OCI-LY1 (cell line): ENCODE measurements at regions not wholly inside any gene's neighbourhood (a gene's known extent, or its start where the extent isn't known, plus 50 kb on each side); places are given as distances from the start of the nearest gene placed in this dataset.

Experiments
- H2AFZ ChIP-seq: fragments of 200-600 bp; sonication (generic), shearing (Covaris generic); 2 replicates; pipeline ENCODE4 v1.6.0; 2014; ENCODE audit warnings: antibody characterized with exemption, mild to moderate bottlenecking, low read length
- H3F3A ChIP-seq: fragments of 200-600 bp; sonication (generic), shearing (Covaris generic); 2 replicates; pipeline ENCODE4 v1.6.0; 2014; ENCODE audit warnings: mild to moderate bottlenecking, antibody characterized with exemption, low read length, moderate library complexity; ENCODE audit not compliant: insufficient read depth
- H3K27ac ChIP-seq: fragments of 200-600 bp; sonication (generic); 2 replicates; pipeline ENCODE4 v1.5.1; 2014; ENCODE audit warnings: low read length, mixed run types, mild to moderate bottlenecking, low read depth; ENCODE audit not compliant: poor library complexity, severe bottlenecking
- H3K27me3 ChIP-seq: fragments of 200-600 bp; sonication (generic); 2 replicates; pipeline ENCODE4 v1.6.0; 2014; ENCODE audit warnings: antibody characterized with exemption, mild to moderate bottlenecking, low read length, moderate library complexity; ENCODE audit not compliant: insufficient read depth
- H3K36me3 ChIP-seq: fragments of 200-600 bp; sonication (generic); 2 replicates; pipeline ENCODE4 v1.6.1; 2014; ENCODE audit warnings: mild to moderate bottlenecking, antibody characterized with exemption, low read length, moderate library complexity, mixed read lengths; ENCODE audit not compliant: insufficient read depth
- H3K4me1 ChIP-seq: fragments of 200-600 bp; sonication (generic); 2 replicates; pipeline ENCODE4 v1.5.1; 2014; ENCODE audit warnings: mild to moderate bottlenecking, low read length, moderate library complexity; ENCODE audit not compliant: insufficient read depth, severe bottlenecking
- H3K4me2 ChIP-seq: fragments of 200-600 bp; sonication (generic), shearing (Covaris generic); 2 replicates; pipeline ENCODE4 v1.6.1; 2014; ENCODE audit warnings: low read length
- H3K4me3 ChIP-seq: fragments of 200-600 bp; sonication (generic); 2 replicates; pipeline ENCODE4 v1.5.1; 2014; ENCODE audit warnings: low read length, low read depth, mild to moderate bottlenecking, mixed read lengths; ENCODE audit not compliant: poor library complexity, severe bottlenecking
- H3K79me2 ChIP-seq: fragments of 200-600 bp; shearing (Covaris generic); 2 replicates; pipeline ENCODE4 v1.6.1; 2016; ENCODE audit warnings: mixed run types, low read length, mixed read lengths; ENCODE audit not compliant: insufficient read depth
- H3K9ac ChIP-seq: fragments of 200-600 bp; sonication (generic), shearing (Covaris generic); 2 replicates; pipeline ENCODE4 v1.6.1; 2014; ENCODE audit warnings: mild to moderate bottlenecking, low read length, mixed read lengths
- H3K9me2 ChIP-seq: fragments of 200-600 bp; sonication (generic), shearing (Covaris generic); 2 replicates; pipeline ENCODE4 v1.6.1; 2014; ENCODE audit warnings: low read depth, mild to moderate bottlenecking, low read length, mixed read lengths
- H3K9me3 ChIP-seq: fragments of 200-600 bp; shearing (Covaris generic); 2 replicates; pipeline ENCODE4 v1.6.1; 2014; ENCODE audit warnings: low read length, mixed read lengths
- H4K20me1 ChIP-seq: fragments of 200-600 bp; sonication (generic), shearing (Covaris generic); 2 replicates; pipeline ENCODE4 v1.6.0; 2016; ENCODE audit warnings: mild to moderate bottlenecking, low read length; ENCODE audit not compliant: insufficient read depth
- CTCF ChIP-seq: fragments of 200-600 bp; sonication (generic), shearing (Covaris generic); IDR thresholded peaks from 2 replicates; pipeline ENCODE4 v1.5.1; 2017; ENCODE audit warnings: mild to moderate bottlenecking, antibody characterized with exemption, low read length, moderate library complexity, mixed read lengths
- EZH2 ChIP-seq: fragments of 200-600 bp; sonication (generic), shearing (Covaris generic); IDR thresholded peaks from 2 replicates; pipeline ENCODE4 v1.8.0; 2017; ENCODE audit warnings: borderline replicate concordance, mixed run types, mild to moderate bottlenecking, antibody characterized with exemption, low read length, moderate library complexity, mixed read lengths

GRCh38 chr6:8953310-8953709, 518.0 kb upstream of the SLC35B3 start:
- Histone ChIP-seq H3K36me3 (no peaks in the 10 kb centered on the region), H3F3A (no peaks in the 10 kb centered on the region)

GRCh38 chr6:8948733-8949132, 513.4 kb upstream of the SLC35B3 start:
- H3K9me3 ChIP-seq, result no peaks in the 10 kb centered on the region

More at GRCh38 chr6:8953310-8953709, 518.0 kb upstream of the SLC35B3 start:
- no peak overlapping the region for H3K4me3 ChIP-seq
- no peaks in the 10 kb centered on the region for H3K4me1 ChIP-seq
- H4K20me1 ChIP-seq, result no peaks in the 10 kb centered on the region
- H2AFZ ChIP-seq, result no peak overlapping the region
- no peaks in the 10 kb centered on the region for H3K79me2 ChIP-seq
- TF ChIP-seq CTCF (no peak), EZH2 (no peak)
- H3K9me3 ChIP-seq, result no peaks in the 10 kb centered on the region
- H3K9ac ChIP-seq, result no peak overlapping the region
- H3K4me2 ChIP-seq, result no peak overlapping the region
- H3K9me2 ChIP-seq, result no peaks in the 10 kb centered on the region
- H3K27ac ChIP-seq, result no peak overlapping the region
- H3K27me3 ChIP-seq, result no peaks in the 10 kb centered on the region

GRCh38 chr6:8947900-8948299, 512.6 kb upstream of the SLC35B3 start:
- Histone ChIP-seq H3K27me3 (no peaks in the 10 kb centered on the region), H3F3A (no peaks in the 10 kb centered on the region), H3K9me3 (no peaks in the 10 kb centered on the region), H3K9me2 (no peaks in the 10 kb centered on the region), H2AFZ (no peak overlapping the region), H3K4me3 (no peak overlapping the region), H3K9ac (no peak overlapping the region), H3K27ac (no peak overlapping the region), H3K36me3 (no peaks in the 10 kb centered on the region), H4K20me1 (no peaks in the 10 kb centered on the region), H3K4me2 (no peak overlapping the region), H3K79me2 (no peaks in the 10 kb centered on the region), H3K4me1 (no peaks in the 10 kb centered on the region)
- TF ChIP-seq EZH2, result no peak
- no peak for TF ChIP-seq CTCF

More at GRCh38 chr6:8948733-8949132, 513.4 kb upstream of the SLC35B3 start:
- Histone ChIP-seq H3K27ac (no peak overlapping the region), H4K20me1 (no peaks in the 10 kb centered on the region), H3K79me2 (no peaks in the 10 kb centered on the region), H3K4me2 (no peak overlapping the region), H3K9me2 (no peaks in the 10 kb centered on the region), H3K4me3 (no peak overlapping the region), H3K36me3 (no peaks in the 10 kb centered on the region), H2AFZ (no peak overlapping the region), H3K4me1 (no peaks in the 10 kb centered on the region), H3K27me3 (no peaks in the 10 kb centered on the region), H3K9ac (no peak overlapping the region), H3F3A (no peaks in the 10 kb centered on the region)
- TF ChIP-seq CTCF (no peak), EZH2 (no peak)
